SK-N-SH treated with all-trans-retinoic acid at 6 μM for 48 hours (cell line): ENCODE measurements at regions not wholly inside any gene's neighbourhood (a gene's known extent, or its start where the extent isn't known, plus 50 kb on each side); places are given as distances from the start of the nearest gene placed in this dataset.

ENCODE experiments used
- ATAC-seq: fragments of 200-7000 bp; cut with Tn5 transposase; 3 replicates; pipeline ENCODE4 v1.9.1; 2020; ENCODE audit warnings: mild to moderate bottlenecking, moderate library complexity
- ARNTL ChIP-seq: fragments of 450-650 bp; formaldehyde crosslinking; IDR thresholded peaks from 2 replicates; pipeline ENCODE4 v1.5.0; 2020; ENCODE audit warnings: low read depth, mild to moderate bottlenecking, moderate library complexity, borderline replicate concordance
- BACH2 ChIP-seq: fragments of 250-450 bp; sonication (Bioruptor Pico); IDR thresholded peaks from 2 replicates; pipeline ENCODE4 v1.9.0; 2021; ENCODE audit warnings: mild to moderate bottlenecking, borderline replicate concordance
- CREB5 ChIP-seq: fragments of 250-450 bp; sonication (Bioruptor Pico); IDR thresholded peaks from 2 replicates; pipeline ENCODE4 v1.5.1; 2020; ENCODE audit warnings: low read depth, mild to moderate bottlenecking, moderate library complexity
- CSDC2 ChIP-seq: fragments of 250-450 bp; sonication (Bioruptor Pico); IDR thresholded peaks from 2 replicates; pipeline ENCODE4 v1.5.0; 2020; ENCODE audit warnings: mild to moderate bottlenecking, moderate library complexity
- CSRNP3 ChIP-seq: fragments of 250-450 bp; sonication (Bioruptor Pico); IDR thresholded peaks from 2 replicates; pipeline ENCODE4 v1.5.1; 2021; ENCODE audit warnings: mild to moderate bottlenecking, moderate library complexity
- ESRRG ChIP-seq: fragments of 250-450 bp; sonication (Bioruptor Pico); IDR thresholded peaks from 2 replicates; pipeline ENCODE4 v1.6.1; 2021; ENCODE audit warnings: mild to moderate bottlenecking
- GLIS3 ChIP-seq: fragments of 250-450 bp; sonication (Bioruptor Pico); IDR thresholded peaks from 2 replicates; pipeline ENCODE4 v1.5.0; 2020; ENCODE audit warnings: mild to moderate bottlenecking, moderate library complexity
- ISL1 ChIP-seq: fragments of 250-450 bp; sonication (Bioruptor Pico); IDR thresholded peaks from 2 replicates; pipeline ENCODE4 v2.1.2; 2022; ENCODE audit warnings: mild to moderate bottlenecking, moderate library complexity
- OSR1 ChIP-seq: fragments of 250-450 bp; sonication (Bioruptor Pico); IDR thresholded peaks from 2 replicates; pipeline ENCODE4 v1.8.0; 2022; ENCODE audit warnings: moderate library complexity, mild to moderate bottlenecking, inconsistent platforms
- PATZ1 ChIP-seq: fragments of 250-450 bp; sonication (Bioruptor Pico); IDR thresholded peaks from 2 replicates; pipeline ENCODE4 v1.8.0; 2020; ENCODE audit warnings: mild to moderate bottlenecking, moderate library complexity, borderline replicate concordance
- POU6F1 ChIP-seq: fragments of 250-450 bp; sonication (Bioruptor Pico); IDR thresholded peaks from 2 replicates; pipeline ENCODE4 v1.8.0; 2021; ENCODE audit warnings: low read depth, mild to moderate bottlenecking, moderate library complexity, borderline replicate concordance
- PPARA ChIP-seq: fragments of 250-450 bp; sonication (Bioruptor Pico); IDR thresholded peaks from 2 replicates; pipeline ENCODE4 v1.5.0; 2020; ENCODE audit warnings: mild to moderate bottlenecking, borderline replicate concordance
- RARB ChIP-seq: fragments of 250-450 bp; sonication (Bioruptor Pico); IDR thresholded peaks from 2 replicates; pipeline ENCODE4 v1.8.0; 2021; ENCODE audit warnings: mild to moderate bottlenecking, moderate library complexity
- SNAI2 ChIP-seq: fragments of 250-450 bp; sonication (Bioruptor Pico); IDR thresholded peaks from 2 replicates; pipeline ENCODE4 v1.5.0; 2020; ENCODE audit warnings: mild to moderate bottlenecking, moderate library complexity
- TOX ChIP-seq: fragments of 250-450 bp; sonication (Bioruptor Pico); IDR thresholded peaks from 2 replicates; pipeline ENCODE4 v1.8.0; 2021; ENCODE audit warnings: mild to moderate bottlenecking, moderate library complexity, borderline replicate concordance
- TSHZ2 ChIP-seq: fragments of 250-450 bp; sonication (Bioruptor Pico); IDR thresholded peaks from 2 replicates; pipeline ENCODE4 v1.5.0; 2020; ENCODE audit warnings: mild to moderate bottlenecking, moderate library complexity
- ZC3H10 ChIP-seq: fragments of 250-450 bp; sonication (Bioruptor Pico); IDR thresholded peaks from 2 replicates; pipeline ENCODE4 v1.5.1; 2021; ENCODE audit warnings: mild to moderate bottlenecking, moderate library complexity
- ZFP30 ChIP-seq: fragments of 450-650 bp; formaldehyde crosslinking; IDR thresholded peaks from 2 replicates; pipeline ENCODE4 v1.5.0; 2022; ENCODE audit warnings: mild to moderate bottlenecking, moderate library complexity

GRCh38 chr18:10113121-10114022 is 199.6 kb downstream of the VAPA start:
- no peak for TF ChIP-seq PPARA
- TF ChIP-seq BACH2 (CRISPR knock-in tag), result no peak
- TF ChIP-seq CREB5 (CRISPR knock-in tag), result no peak
- no peak for TF ChIP-seq ISL1 (CRISPR knock-in tag)
- no peak for TF ChIP-seq TSHZ2 (CRISPR knock-in tag)
- TF ChIP-seq CSDC2 (CRISPR knock-in tag), result no peak
- no peak for TF ChIP-seq CSRNP3 (CRISPR knock-in tag)
- TF ChIP-seq ESRRG (CRISPR knock-in tag), result no peak
- no peak for TF ChIP-seq GLIS3 (CRISPR knock-in tag)
- TF ChIP-seq SNAI2 (CRISPR knock-in tag), result no peak
- no peak for TF ChIP-seq ZC3H10 (CRISPR knock-in tag)
- TF ChIP-seq ZFP30 (CRISPR knock-in tag), result no peak
- no peak for TF ChIP-seq TOX (CRISPR knock-in tag)
- TF ChIP-seq POU6F1 (CRISPR knock-in tag), result no peak
- TF ChIP-seq ARNTL (CRISPR knock-in tag), result no peak
- no peak for TF ChIP-seq OSR1
- no peak for TF ChIP-seq PATZ1
- TF ChIP-seq RARB, result no peak
- no peak for ATAC-seq

GRCh38 chr18:10114717-10115463 is 201.1 kb downstream of the VAPA start:
- no peak for ATAC-seq

More at GRCh38 chr18:10114717-10115463, 201.1 kb downstream of the VAPA start:
- TF ChIP-seq PATZ1 (no peak), BACH2 (CRISPR knock-in tag) (no peak)
